ENCODE measurements at regions not wholly inside any gene's neighbourhood (a gene's known extent, or its start where the extent isn't known, plus 50 kb on each side); places are given as distances from the start of the nearest gene placed in this dataset.

- no peak overlapping the region for H3K4me3 ChIP-seq (replicated peaks in 1 of 3)
- H3K9me3 ChIP-seq = no peaks in the 10 kb centered on the region
- H3K4me1 ChIP-seq = no peaks in the 10 kb centered on the region
- intact Hi-C loops (cut with DNase I) = no loop called here
- 79 to 91% methylated on average over 5 of the region's 5 CpGs for WGBS, 2 donors
- no peaks in the 10 kb centered on the region for H3K27me3 ChIP-seq
- H3K27ac ChIP-seq = no peak overlapping the region
- H3K36me3 ChIP-seq = no peaks in the 10 kb centered on the region
- TF ChIP-seq CTCF (IDR thresholded peaks at IDR 0.05) (no peak), POLR2A (IDR thresholded peaks at IDR 0.05) (no peak)
- DNase-seq = no peak
Observed at GRCh38 chr2:2754940-2755339, 423.9 kb upstream of the MYT1L start.

GRCh38 chr2:2751715-2752315, 420.7 kb upstream of the MYT1L start:
- no peak for TF ChIP-seq POLR2A (IDR thresholded peaks at IDR 0.05)
- TF ChIP-seq CTCF (IDR thresholded peaks at IDR 0.05) = no peak

GRCh38 chr2:2750867-2751714, 420.0 kb upstream of the MYT1L start:
- no peak for DNase-seq
- no peaks in the 10 kb centered on the region for H3K9me3 ChIP-seq
- H3K27me3 ChIP-seq = no peaks in the 10 kb centered on the region
- H3K27ac ChIP-seq = no peak overlapping the region
- WGBS, 2 donors = 95 to 96% methylated on average over 44 of the region's 44 CpGs
- no peaks in the 10 kb centered on the region for H3K36me3 ChIP-seq
- no peak overlapping the region for H3K4me3 ChIP-seq (replicated peaks in 1 of 3)
- no peaks in the 10 kb centered on the region for H3K4me1 ChIP-seq
- intact Hi-C loops (cut with DNase I) = no loop called here
- TF ChIP-seq CTCF (IDR thresholded peaks at IDR 0.05) (no peak), POLR2A (IDR thresholded peaks at IDR 0.05) (no peak)

More at GRCh38 chr2:2751715-2752315, 420.7 kb upstream of the MYT1L start:
- H3K27ac ChIP-seq = no peak overlapping the region
- no peak overlapping the region for H3K4me3 ChIP-seq (replicated peaks in 1 of 3)
- no peaks in the 10 kb centered on the region for H3K36me3 ChIP-seq
- intact Hi-C loops (cut with DNase I) = no loop called here
- no peaks in the 10 kb centered on the region for H3K27me3 ChIP-seq
- H3K4me1 ChIP-seq = no peaks in the 10 kb centered on the region
- no peaks in the 10 kb centered on the region for H3K9me3 ChIP-seq
- WGBS, 2 donors = 94 to 96% methylated on average over 14 of the region's 14 CpGs
- DNase-seq = no peak

GRCh38 chr2:2749206-2749598, 418.1 kb upstream of the MYT1L start:
- no peaks in the 10 kb centered on the region for H3K27me3 ChIP-seq
- H3K4me3 ChIP-seq (replicated peaks in 1 of 3) = no peak overlapping the region
- H3K4me1 ChIP-seq = no peaks in the 10 kb centered on the region
- no peaks in the 10 kb centered on the region for H3K9me3 ChIP-seq
- WGBS, 2 donors = 93% methylated on average over 9 of the region's 9 CpGs
- no peaks in the 10 kb centered on the region for H3K36me3 ChIP-seq
- no peak overlapping the region for H3K27ac ChIP-seq
- TF ChIP-seq CTCF (IDR thresholded peaks at IDR 0.05) (no peak), POLR2A (IDR thresholded peaks at IDR 0.05) (no peak)
- intact Hi-C loops (cut with DNase I) = no loop called here
- no peak for DNase-seq

Measured in thyroid gland (tissue), 4 donors.